ENCODE measurements at regions not wholly inside any gene's neighbourhood (a gene's known extent, or its start where the extent isn't known, plus 50 kb on each side); places are given as distances from the start of the nearest gene placed in this dataset.

DNA sequence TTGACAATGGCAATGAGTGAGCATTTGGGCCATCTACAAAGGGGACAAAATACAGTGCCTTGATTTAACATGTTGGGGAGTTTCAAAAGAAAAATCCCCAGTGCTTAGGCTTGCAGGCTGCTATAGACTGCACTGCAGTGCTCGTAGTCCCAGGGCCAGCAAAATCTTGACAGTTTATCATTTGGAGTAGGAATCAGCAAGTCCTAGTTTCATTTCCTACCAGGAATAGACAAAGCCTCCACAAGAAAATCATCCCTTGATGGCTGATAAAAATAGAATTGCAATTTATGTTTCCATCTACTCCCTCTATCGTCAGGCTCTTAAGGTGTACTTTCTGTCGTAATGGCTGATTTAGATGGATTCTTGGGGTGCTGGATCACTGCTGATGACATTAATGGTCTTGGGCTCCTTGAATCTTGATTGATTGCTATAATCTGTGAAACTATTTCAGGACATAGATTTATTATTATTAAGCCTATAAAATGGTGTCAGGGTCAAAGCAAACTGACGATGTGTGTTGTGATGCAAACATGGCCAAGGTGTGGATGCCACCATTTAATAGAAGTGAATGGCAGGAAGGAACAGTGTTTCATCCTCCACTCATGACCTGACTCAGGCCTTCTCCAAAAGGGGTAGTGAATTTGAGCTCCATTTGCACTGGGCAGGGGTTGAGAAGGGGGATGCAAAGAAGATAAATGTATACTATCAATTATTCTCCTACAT, 171.7 kb downstream of the PIK3R1 start:
- DNase-seq (no peak), ATAC-seq (no peak)
- no peak overlapping the region for H3K27ac ChIP-seq
- intact Hi-C loops (cut with DNase I), result no loop called here
- no peaks in the 10 kb centered on the region for H3K9me3 ChIP-seq
- TF ChIP-seq, protein P1, sequence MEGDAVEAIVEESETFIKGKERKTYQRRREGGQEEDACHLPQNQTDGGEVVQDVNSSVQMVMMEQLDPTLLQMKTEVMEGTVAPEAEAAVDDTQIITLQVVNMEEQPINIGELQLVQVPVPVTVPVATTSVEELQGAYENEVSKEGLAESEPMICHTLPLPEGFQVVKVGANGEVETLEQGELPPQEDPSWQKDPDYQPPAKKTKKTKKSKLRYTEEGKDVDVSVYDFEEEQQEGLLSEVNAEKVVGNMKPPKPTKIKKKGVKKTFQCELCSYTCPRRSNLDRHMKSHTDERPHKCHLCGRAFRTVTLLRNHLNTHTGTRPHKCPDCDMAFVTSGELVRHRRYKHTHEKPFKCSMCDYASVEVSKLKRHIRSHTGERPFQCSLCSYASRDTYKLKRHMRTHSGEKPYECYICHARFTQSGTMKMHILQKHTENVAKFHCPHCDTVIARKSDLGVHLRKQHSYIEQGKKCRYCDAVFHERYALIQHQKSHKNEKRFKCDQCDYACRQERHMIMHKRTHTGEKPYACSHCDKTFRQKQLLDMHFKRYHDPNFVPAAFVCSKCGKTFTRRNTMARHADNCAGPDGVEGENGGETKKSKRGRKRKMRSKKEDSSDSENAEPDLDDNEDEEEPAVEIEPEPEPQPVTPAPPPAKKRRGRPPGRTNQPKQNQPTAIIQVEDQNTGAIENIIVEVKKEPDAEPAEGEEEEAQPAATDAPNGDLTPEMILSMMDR (IDR thresholded peaks at IDR 0.05), result no peak
- peaks cover 0 to 9% of the 10 kb centered on the region in 2 donors for H3K4me1 ChIP-seq
- H3K27me3 ChIP-seq, result no peaks in the 10 kb centered on the region
- H3K4me3 ChIP-seq, result no peak overlapping the region
- no peaks in the 10 kb centered on the region for H3K36me3 ChIP-seq

DNA sequence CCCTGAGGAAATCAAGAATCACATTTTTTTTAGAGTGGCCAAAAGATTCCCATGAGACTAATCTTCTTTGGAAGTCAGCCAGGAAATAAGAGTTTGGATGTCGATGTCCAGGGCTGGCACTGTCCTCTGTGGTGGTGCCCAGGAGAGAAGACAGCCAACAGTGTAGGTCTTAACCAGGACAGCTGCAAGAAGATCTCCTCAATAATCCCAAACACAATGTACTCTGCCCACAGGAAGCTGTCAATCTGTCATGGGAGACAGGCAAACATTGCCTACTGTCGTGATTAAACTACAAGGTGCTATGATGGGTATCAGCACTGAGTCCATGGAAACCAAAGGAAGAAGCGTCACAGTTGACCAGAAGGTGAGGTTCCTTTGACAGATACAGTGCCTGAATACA, 174.1 kb downstream of the PIK3R1 start:
- ATAC-seq (no peak), DNase-seq (no peak)
- Histone ChIP-seq H3K9me3 (no peaks in the 10 kb centered on the region), H3K27ac (no peak overlapping the region), H3K27me3 (no peaks in the 10 kb centered on the region), H3K36me3 (no peaks in the 10 kb centered on the region), H3K4me3 (no peak overlapping the region), H3K4me1 (no peaks in the 10 kb centered on the region)
- TF ChIP-seq, protein P1 (IDR thresholded peaks at IDR 0.05), result no peak
- intact Hi-C loops (cut with DNase I), result no loop called here

DNA sequence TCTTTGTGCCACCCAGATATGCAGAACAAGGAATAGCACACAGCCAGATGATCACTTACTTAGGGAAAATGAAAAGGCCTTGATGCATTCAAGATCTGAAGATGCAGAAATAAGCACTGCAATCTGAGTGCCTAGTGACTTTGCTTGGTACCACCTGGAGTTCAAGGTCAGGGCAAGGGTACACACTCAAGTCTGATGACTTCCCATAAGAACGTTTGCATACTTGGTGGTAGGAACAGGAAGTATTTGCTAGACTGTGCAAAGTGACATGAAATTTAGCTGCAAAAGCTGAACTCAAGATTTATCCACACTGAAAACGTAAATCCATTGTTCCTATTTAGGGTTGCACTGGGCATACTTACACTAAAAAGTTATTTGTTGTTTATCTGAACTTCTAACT, 177.1 kb downstream of the PIK3R1 start:
- intact Hi-C loops (cut with DNase I), result no loop called here
- TF ChIP-seq, protein P1 (IDR thresholded peaks at IDR 0.05), result no peak
- no peaks in the 10 kb centered on the region for H3K27me3 ChIP-seq
- peak; percentile 35 for ATAC-seq
- no peaks in the 10 kb centered on the region for H3K36me3 ChIP-seq
- no peaks in the 10 kb centered on the region for H3K4me1 ChIP-seq
- H3K9me3 ChIP-seq, result peaks cover 0 to 4% of the 10 kb centered on the region in 2 donors
- H3K4me3 ChIP-seq, result no peak overlapping the region
- no peak for DNase-seq
- H3K27ac ChIP-seq, result no peak overlapping the region

DNA sequence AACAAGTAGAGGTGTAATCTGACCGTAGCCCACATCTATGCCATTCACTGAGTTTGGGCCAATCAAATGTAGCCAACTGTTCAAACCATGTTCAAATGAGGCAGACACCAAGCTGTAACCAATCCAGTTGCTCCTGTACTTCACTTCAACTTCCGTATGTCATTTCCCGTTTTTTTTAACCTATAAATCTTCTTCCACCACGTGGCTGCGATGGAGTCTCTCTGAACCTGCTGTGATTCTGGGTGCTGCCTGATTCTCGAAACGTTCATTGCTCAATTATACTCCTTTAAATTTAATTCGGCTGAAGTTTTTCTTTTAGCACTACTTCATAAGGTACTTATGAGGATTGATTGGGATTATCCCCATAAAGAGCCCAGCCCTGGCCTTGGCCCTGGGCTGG, 179.7 kb downstream of the PIK3R1 start:
- ATAC-seq (no peak), DNase-seq (no peak)
- peaks cover 0 to 7% of the 10 kb centered on the region in 2 donors for H3K9me3 ChIP-seq
- intact Hi-C loops (cut with DNase I), result no loop called here
- H3K36me3 ChIP-seq, result no peaks in the 10 kb centered on the region
- TF ChIP-seq, protein P1 (IDR thresholded peaks at IDR 0.05), result no peak
- H3K4me3 ChIP-seq, result no peak overlapping the region
- H3K27me3 ChIP-seq, result no peaks in the 10 kb centered on the region
- H3K27ac ChIP-seq, result no peak overlapping the region
- H3K4me1 ChIP-seq, result no peaks in the 10 kb centered on the region

DNA sequence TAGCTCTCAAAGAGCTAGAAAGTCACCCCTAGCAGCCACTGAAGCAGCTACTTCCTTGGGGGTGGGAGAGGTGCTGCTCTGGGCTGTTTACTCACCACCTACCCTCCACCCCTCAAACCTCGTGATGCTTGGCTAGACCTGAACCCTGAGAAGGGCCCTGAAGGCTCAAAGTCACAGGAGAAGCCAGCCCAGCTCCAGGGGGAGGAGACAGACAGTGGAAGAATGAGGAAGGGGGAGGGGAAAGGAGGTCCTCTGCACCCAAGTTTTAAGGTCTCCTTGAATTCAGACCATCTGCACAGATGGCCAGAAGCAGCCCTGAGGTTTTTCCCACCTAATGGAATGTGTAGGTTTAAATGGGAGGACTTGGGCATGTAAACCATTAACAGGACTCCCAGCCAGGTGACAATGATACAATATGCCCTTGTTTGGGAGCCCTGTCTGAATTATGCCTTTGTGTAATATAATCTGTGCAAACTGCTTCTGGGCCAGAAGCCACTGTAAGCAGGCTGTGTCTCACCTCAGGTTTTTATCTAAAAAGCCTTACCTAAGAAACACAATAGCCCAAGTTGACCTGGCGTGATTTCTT, 180.5 kb downstream of the PIK3R1 start:
- Histone ChIP-seq H3K9me3 (peaks cover 0 to 7% of the 10 kb centered on the region in 2 donors), H3K27me3 (no peaks in the 10 kb centered on the region), H3K4me3 (no peak overlapping the region), H3K27ac (no peak overlapping the region), H3K36me3 (no peaks in the 10 kb centered on the region), H3K4me1 (no peaks in the 10 kb centered on the region)
- ATAC-seq (no peak), DNase-seq (no peak)
- intact Hi-C loops (cut with DNase I), result no loop called here
- TF ChIP-seq, protein P1 (IDR thresholded peaks at IDR 0.05), result no peak
